ENCODE measurements at regions not wholly inside any gene's neighbourhood (a gene's known extent, or its start where the extent isn't known, plus 50 kb on each side); places are given as distances from the start of the nearest gene placed in this dataset.

- no peaks in the 10 kb centered on the region for H3K36me3 ChIP-seq (replicated peaks in 1 of 2; ENCODE audit: control extremely low read depth in 1 of 2, control insufficient read depth in 1 of 2, extremely low read depth in 1 of 2, insufficient read depth in 2 of 2, low read length in 1 of 2)
- TF ChIP-seq CTCF (IDR thresholded peaks at IDR 0.05) (no peak), EZH2 (IDR thresholded peaks at IDR 0.05; ENCODE audit: borderline replicate concordance, insufficient read depth, low read depth, low read length, poor library complexity, severe bottlenecking) (no peak)
- no peak overlapping the region for H3K4me2 ChIP-seq (replicated peaks; ENCODE audit: low read depth, low read length, poor library complexity, severe bottlenecking)
- no peaks in the 10 kb centered on the region for H3K4me1 ChIP-seq (ENCODE audit: control insufficient read depth in 2 of 2, insufficient read depth in 2 of 2, low read length in 2 of 2)
- ChIA-PET POLR2A (no interaction called here), CTCF (no interaction called here)
- no peaks in the 10 kb centered on the region for H3K9me3 ChIP-seq (ENCODE audit: control extremely low read depth in 1 of 3, control insufficient read depth in 2 of 3, insufficient read depth in 1 of 3, low read length in 2 of 3)
- intact Hi-C loops (cut with micrococcal nuclease), result no loop called here
- Mint-ChIP-seq H3K9me3 (ENCODE audit: insufficient read depth) (no peaks in the 10 kb centered on the region), H3K4me3 (no peak overlapping the region), H3K27ac (no peak overlapping the region), H3K27me3 (peaks cover 14% of the 10 kb centered on the region), H3K4me1 (no peaks in the 10 kb centered on the region)
- H2AFZ ChIP-seq (ENCODE audit: insufficient read depth, low read depth, low read length, poor library complexity, severe bottlenecking), result no peak overlapping the region
- H3K27me3 ChIP-seq (replicated peaks in 1 of 4; ENCODE audit: control extremely low read depth in 1 of 4, control insufficient read depth in 3 of 4, insufficient read depth in 4 of 4, low read length in 3 of 4), result peaks cover 0 to 3% (median 0%) of the 10 kb centered on the region in 4 experiments
- no peak overlapping the region for H3K4me3 ChIP-seq (ENCODE audit: control extremely low read depth in 1 of 5, extremely low read depth in 1 of 5, insufficient read depth in 1 of 5, low read depth in 2 of 5, low read length in 4 of 5)
- H3K9ac ChIP-seq (ENCODE audit: low read length), result no peak overlapping the region
- DNase-seq (no peak), ATAC-seq (ENCODE audit: low read depth) (no peak)
- no peak overlapping the region for H3K27ac ChIP-seq (ENCODE audit: low read length in 2 of 2)
- 83% methylated on average over 1 of the region's 5 CpGs for WGBS (ENCODE audit: insufficient coverage)
- H3K79me2 ChIP-seq (ENCODE audit: control insufficient read depth, insufficient read depth, low read length), result no peaks in the 10 kb centered on the region
- H4K20me1 ChIP-seq (ENCODE audit: control insufficient read depth, insufficient read depth, low read length, poor library complexity, severe bottlenecking), result no peaks in the 10 kb centered on the region
Measured at GRCh38 chr2:204064119-204064518, 127.6 kb downstream of the ICOS start.

- WGBS (ENCODE audit: insufficient coverage), result 86% methylated on average over 2 of the region's 3 CpGs
- Histone ChIP-seq H3K9ac (ENCODE audit: low read length) (no peak overlapping the region), H3K4me1 (ENCODE audit: control insufficient read depth in 2 of 2, insufficient read depth in 2 of 2, low read length in 2 of 2) (no peaks in the 10 kb centered on the region), H3K4me3 (ENCODE audit: control extremely low read depth in 1 of 5, extremely low read depth in 1 of 5, insufficient read depth in 1 of 5, low read depth in 2 of 5, low read length in 4 of 5) (no peak overlapping the region), H4K20me1 (ENCODE audit: control insufficient read depth, insufficient read depth, low read length, poor library complexity, severe bottlenecking) (no peaks in the 10 kb centered on the region), H3K79me2 (ENCODE audit: control insufficient read depth, insufficient read depth, low read length) (no peaks in the 10 kb centered on the region), H3K27ac (ENCODE audit: low read length in 2 of 2) (no peak overlapping the region), H2AFZ (ENCODE audit: insufficient read depth, low read depth, low read length, poor library complexity, severe bottlenecking) (no peak overlapping the region), H3K36me3 (replicated peaks in 1 of 2; ENCODE audit: control extremely low read depth in 1 of 2, control insufficient read depth in 1 of 2, extremely low read depth in 1 of 2, insufficient read depth in 2 of 2, low read length in 1 of 2) (no peaks in the 10 kb centered on the region), H3K4me2 (replicated peaks; ENCODE audit: low read depth, low read length, poor library complexity, severe bottlenecking) (no peak overlapping the region), H3K9me3 (ENCODE audit: control extremely low read depth in 1 of 3, control insufficient read depth in 2 of 3, insufficient read depth in 1 of 3, low read length in 2 of 3) (no peaks in the 10 kb centered on the region), H3K27me3 (replicated peaks in 1 of 4; ENCODE audit: control extremely low read depth in 1 of 4, control insufficient read depth in 3 of 4, insufficient read depth in 4 of 4, low read length in 3 of 4) (peaks cover 0 to 3% (median 0%) of the 10 kb centered on the region in 4 experiments)
- peaks cover 21% of the 10 kb centered on the region for H3K27me3 Mint-ChIP-seq
- H3K4me1 Mint-ChIP-seq, result no peaks in the 10 kb centered on the region
- no peaks in the 10 kb centered on the region for H3K9me3 Mint-ChIP-seq (ENCODE audit: insufficient read depth)
- CTCF ChIA-PET, result no interaction called here
- H3K27ac Mint-ChIP-seq, result no peak overlapping the region
- DNase-seq (no peak), ATAC-seq (ENCODE audit: low read depth) (no peak)
- TF ChIP-seq EZH2 (IDR thresholded peaks at IDR 0.05; ENCODE audit: borderline replicate concordance, insufficient read depth, low read depth, low read length, poor library complexity, severe bottlenecking) (no peak), CTCF (IDR thresholded peaks at IDR 0.05) (no peak)
- POLR2A ChIA-PET, result no interaction called here
- intact Hi-C loops (cut with micrococcal nuclease), result no loop called here
- H3K4me3 Mint-ChIP-seq, result no peak overlapping the region
Measured at GRCh38 chr2:204065566-204065965, 129.0 kb downstream of the ICOS start.
